ENCODE measurements at regions not wholly inside any gene's neighbourhood (a gene's known extent, or its start where the extent isn't known, plus 50 kb on each side); places are given as distances from the start of the nearest gene placed in this dataset.
"Not testable (repeated sequence)": the region's sequence is repeated elsewhere in the genome, so short reads cannot be mapped to it uniquely, and the experiment has no call there.

DNA sequence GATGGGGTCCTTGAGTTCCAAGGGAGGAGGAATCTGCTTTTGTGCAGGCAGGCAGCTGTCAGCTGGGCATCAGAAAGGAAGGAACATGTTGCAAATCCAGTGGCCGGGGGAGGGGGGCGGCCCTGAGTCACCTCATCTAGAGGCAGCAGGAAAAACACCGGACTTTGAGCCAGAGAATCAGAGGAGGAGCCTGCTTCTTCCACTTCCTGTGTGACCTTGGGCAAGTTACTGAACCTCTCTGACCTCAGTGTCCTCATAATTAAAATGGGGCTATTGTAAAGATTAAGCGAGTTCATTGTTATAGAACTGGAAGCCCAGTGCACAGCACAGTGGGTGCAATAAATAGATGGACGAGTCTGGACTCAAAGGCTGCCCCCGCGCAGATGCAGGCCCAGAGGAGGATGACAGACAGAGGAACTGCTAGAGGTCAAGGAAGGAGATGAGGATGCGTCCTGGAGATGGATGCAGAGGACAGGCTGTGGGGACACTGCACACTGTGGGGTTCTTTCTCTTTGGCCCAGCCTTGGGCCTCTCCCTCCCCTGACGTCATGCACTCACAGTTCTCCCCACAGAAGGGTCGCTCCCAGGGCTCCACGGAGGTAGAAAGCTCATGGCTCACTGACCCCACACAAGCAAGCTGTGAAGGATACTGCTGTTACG is 714.3 kb downstream of the MATN1 start:
- no peak overlapping the region for H3K27ac Mint-ChIP-seq
- peaks cover 14% of the 10 kb centered on the region for H3K27me3 Mint-ChIP-seq
- no peaks in the 10 kb centered on the region for H3K36me3 Mint-ChIP-seq
- no peaks in the 10 kb centered on the region for H3K9me3 Mint-ChIP-seq
- DNase-seq (ENCODE audit: low spot score in 2 of 2) (no peak), ATAC-seq (ENCODE audit: low read depth) (no peak)
- no peaks in the 10 kb centered on the region for H3K4me1 Mint-ChIP-seq
- no peak overlapping the region for H3K4me3 Mint-ChIP-seq

DNA sequence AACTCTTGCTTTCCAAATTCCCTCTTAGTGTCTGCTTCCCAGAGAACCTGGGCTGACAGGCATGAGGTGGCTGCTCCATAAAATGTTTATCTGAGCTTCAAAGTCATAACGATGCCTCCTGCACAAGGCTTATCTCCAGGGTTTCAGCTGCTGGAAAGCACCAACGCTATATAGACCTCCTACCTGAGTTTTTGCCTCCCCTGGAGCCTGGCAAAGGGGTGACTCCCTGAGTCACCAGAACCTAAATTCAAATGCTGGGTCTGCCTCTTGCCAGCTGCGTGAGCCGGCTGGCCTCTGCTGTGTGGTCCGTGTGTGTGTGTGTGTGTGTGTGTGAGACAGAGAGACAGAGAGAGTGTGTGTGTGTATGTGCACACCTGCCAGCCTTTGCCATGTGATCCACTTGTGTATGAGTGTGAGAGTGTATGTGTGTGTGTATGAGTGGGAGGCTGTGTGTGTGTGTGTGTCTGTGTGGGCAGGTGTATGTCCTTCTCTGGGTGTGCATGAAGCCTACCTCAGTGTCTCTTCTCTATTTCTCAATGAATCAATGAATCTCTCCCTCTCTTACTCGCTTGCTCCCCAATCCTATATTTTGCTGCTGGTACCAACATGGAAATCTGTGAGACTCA is 714.9 kb downstream of the MATN1 start:
- Mint-ChIP-seq H3K27me3 (peaks cover 14% of the 10 kb centered on the region), H3K4me3 (no peak overlapping the region), H3K27ac (no peak overlapping the region), H3K4me1 (no peaks in the 10 kb centered on the region), H3K36me3 (no peaks in the 10 kb centered on the region), H3K9me3 (no peaks in the 10 kb centered on the region)
- DNase-seq (ENCODE audit: low spot score in 2 of 2) (no peak), ATAC-seq (ENCODE audit: low read depth) (no peak)

DNA sequence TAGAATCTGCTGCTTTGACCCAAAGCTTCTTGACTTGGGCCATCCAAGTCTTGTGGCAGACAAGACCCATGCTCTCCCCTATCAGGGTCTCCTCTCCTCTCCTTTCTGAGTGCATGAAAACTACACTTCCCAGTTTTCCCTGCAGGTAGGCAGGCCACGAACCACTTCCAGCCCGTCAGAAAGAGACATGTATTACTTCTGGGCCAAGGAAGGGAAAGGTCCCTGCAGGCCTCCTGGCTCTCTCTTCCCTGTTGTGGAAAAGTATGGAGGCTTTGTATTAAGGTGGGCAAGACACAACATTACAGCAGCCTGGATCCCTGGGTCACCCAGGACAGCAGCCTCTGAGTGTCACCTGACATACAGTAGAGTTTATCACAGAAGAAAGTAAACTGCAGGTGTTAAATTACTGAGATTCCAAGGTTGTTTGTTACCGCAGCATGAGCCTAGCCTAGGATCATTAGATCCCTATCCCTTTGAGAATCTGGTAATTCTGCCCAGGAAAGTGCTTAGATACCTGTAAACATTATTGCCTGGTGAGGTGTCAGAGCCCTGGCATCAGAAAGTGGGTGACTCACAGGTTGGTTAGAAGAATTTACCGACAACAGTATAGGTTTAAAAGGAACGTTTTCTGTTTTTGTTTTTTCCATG is 717.3 kb downstream of the MATN1 start:
- H3K27ac Mint-ChIP-seq: no peak overlapping the region
- DNase-seq (ENCODE audit: low spot score in 2 of 2): no peak

DNA sequence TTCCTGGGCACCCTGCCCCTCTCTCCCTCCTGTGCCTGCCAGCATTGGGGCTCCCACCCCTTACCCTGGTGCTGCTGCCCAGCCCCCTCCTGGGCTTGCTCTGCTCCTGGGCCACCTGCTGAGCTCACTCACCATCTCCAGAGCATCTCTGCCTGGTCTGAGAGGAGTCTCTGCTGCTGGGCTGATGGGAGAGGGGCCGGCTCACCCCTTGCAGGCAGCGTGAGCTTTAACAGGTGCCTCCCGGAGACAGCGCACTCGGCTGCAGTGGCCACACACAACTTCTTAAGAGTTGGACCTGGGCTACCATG is 721.7 kb downstream of the MATN1 start:
- no peaks in the 10 kb centered on the region for H3K36me3 Mint-ChIP-seq
- H3K27ac Mint-ChIP-seq: no peak overlapping the region
- no peaks in the 10 kb centered on the region for H3K9me3 Mint-ChIP-seq
- DNase-seq (ENCODE audit: low spot score in 2 of 2) (no peak), ATAC-seq (ENCODE audit: low read depth) (no peak)
- no peak overlapping the region for H3K4me3 Mint-ChIP-seq
- peaks cover 4% of the 10 kb centered on the region for H3K27me3 Mint-ChIP-seq
- no peaks in the 10 kb centered on the region for H3K4me1 Mint-ChIP-seq

More for the DNA sequence above, 717.3 kb downstream of the MATN1 start:
- H3K4me3 Mint-ChIP-seq: no peak overlapping the region
- H3K9me3 Mint-ChIP-seq: no peaks in the 10 kb centered on the region
- no peaks in the 10 kb centered on the region for H3K36me3 Mint-ChIP-seq
- H3K4me1 Mint-ChIP-seq: no peaks in the 10 kb centered on the region
- no peak for ATAC-seq (ENCODE audit: low read depth)
- peaks cover 11% of the 10 kb centered on the region for H3K27me3 Mint-ChIP-seq

GRCh38 chr1:30001011-30001731 is 722.2 kb downstream of the MATN1 start:
- no peaks in the 10 kb centered on the region for H3K4me1 Mint-ChIP-seq
- H3K4me3 Mint-ChIP-seq: no peak overlapping the region
- H3K36me3 Mint-ChIP-seq: no peaks in the 10 kb centered on the region
- ATAC-seq (ENCODE audit: low read depth): no peak
- H3K27ac Mint-ChIP-seq: no peak overlapping the region
- no peaks in the 10 kb centered on the region for H3K9me3 Mint-ChIP-seq
- peaks cover 4% of the 10 kb centered on the region for H3K27me3 Mint-ChIP-seq
- no peak for DNase-seq (ENCODE audit: low spot score in 2 of 2)

- Mint-ChIP-seq H3K4me3 (no peak overlapping the region), H3K36me3 (no peaks in the 10 kb centered on the region), H3K27me3 (peaks cover 3% of the 10 kb centered on the region), H3K4me1 (no peaks in the 10 kb centered on the region), H3K9me3 (peaks cover 3% of the 10 kb centered on the region), H3K27ac (no peak overlapping the region)
- ATAC-seq (ENCODE audit: low read depth) (no peak), DNase-seq (ENCODE audit: low spot score in 2 of 2) (no peak)
Observed at GRCh38 chr1:30000266-30000665, 723.1 kb downstream of the MATN1 start.

DNA sequence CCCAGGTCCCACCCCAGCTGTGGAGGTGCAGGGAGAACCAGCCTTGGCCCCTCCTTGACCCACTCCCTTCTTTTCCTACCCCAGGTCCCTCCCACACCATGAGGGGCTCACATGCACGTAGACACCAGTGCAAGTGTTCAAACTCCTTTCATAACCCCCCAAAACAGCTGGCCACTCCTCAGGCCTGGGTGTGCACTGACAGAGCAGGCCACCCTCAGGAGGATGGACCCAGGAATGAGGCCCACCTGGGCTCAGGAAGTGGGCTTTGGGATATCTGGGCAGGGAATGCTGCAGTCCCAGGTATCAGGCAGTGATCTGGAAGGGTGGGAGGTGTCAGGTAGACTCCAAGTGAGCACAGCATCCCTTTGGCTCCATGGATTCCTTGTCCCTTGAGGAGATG is 723.8 kb downstream of the MATN1 start:
- Mint-ChIP-seq H3K4me3 (no peak overlapping the region), H3K4me1 (no peaks in the 10 kb centered on the region), H3K27ac (no peak overlapping the region), H3K9me3 (peaks cover 5% of the 10 kb centered on the region), H3K36me3 (no peaks in the 10 kb centered on the region), H3K27me3 (peaks cover 3% of the 10 kb centered on the region)
- DNase-seq (ENCODE audit: low spot score in 2 of 2): no peak
- ATAC-seq (ENCODE audit: low read depth): no peak

DNA sequence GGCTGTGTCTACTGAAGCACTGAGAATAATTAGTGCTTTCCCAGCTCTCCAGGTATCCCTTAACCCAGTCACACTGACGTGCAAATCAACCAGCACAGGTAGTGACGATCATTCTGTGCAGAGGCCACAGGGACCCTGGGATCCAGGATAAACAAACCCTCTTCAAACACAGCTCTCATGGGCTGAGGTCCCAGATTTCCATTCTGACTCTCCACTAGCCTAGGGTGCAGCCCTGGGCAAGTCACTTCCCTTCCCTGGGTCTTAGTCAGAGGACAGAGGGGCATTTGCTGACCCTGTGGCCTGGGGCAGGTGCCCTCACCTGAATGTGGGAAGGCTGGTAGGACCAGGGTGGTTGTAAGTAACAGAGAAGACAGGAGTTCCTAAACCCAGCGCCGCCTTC is 724.7 kb downstream of the MATN1 start:
- Mint-ChIP-seq H3K27ac (no peak overlapping the region), H3K9me3 (peaks cover 5% of the 10 kb centered on the region), H3K27me3 (peaks cover 3% of the 10 kb centered on the region), H3K4me3 (no peak overlapping the region), H3K36me3 (no peaks in the 10 kb centered on the region), H3K4me1 (no peaks in the 10 kb centered on the region)
- ATAC-seq (ENCODE audit: low read depth) (no peak), DNase-seq (ENCODE audit: low spot score in 2 of 2) (no peak)

- peaks cover 10% of the 10 kb centered on the region for H3K9me3 Mint-ChIP-seq
- not testable (repeated sequence) for H3K27me3 Mint-ChIP-seq; H3K4me3 Mint-ChIP-seq; H3K4me1 Mint-ChIP-seq; DNase-seq (ENCODE audit: low spot score in 2 of 2); H3K27ac Mint-ChIP-seq; H3K36me3 Mint-ChIP-seq; ATAC-seq (ENCODE audit: low read depth)
Observed at GRCh38 chr1:29997818-29998217, 725.6 kb downstream of the MATN1 start.

DNA sequence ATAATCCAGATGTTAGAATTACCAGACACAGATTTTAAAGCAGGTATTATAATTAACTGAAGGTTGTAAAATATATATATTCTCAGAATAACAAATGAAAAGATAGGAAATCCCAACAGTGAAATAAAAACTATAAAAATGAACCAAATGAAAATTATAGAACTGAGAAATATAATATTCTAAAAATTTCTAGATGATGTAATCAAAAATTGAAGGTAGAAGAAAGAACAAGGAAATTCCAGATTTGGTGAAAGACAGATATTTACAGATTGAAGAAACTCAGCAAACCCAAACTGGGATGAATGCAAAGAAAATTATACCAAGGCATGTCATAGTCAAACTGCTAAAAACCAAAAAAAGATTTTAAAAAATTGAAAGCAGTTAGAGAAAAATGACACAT is 729.4 kb downstream of the MATN1 start:
- no peaks in the 10 kb centered on the region for H3K27me3 Mint-ChIP-seq
- no peak for DNase-seq (ENCODE audit: low spot score in 2 of 2)
- no peak for ATAC-seq (ENCODE audit: low read depth)
- H3K4me3 Mint-ChIP-seq: no peak overlapping the region
- peaks cover 5% of the 10 kb centered on the region for H3K36me3 Mint-ChIP-seq
- peaks cover 15% of the 10 kb centered on the region for H3K9me3 Mint-ChIP-seq
- no peak overlapping the region for H3K27ac Mint-ChIP-seq
- H3K4me1 Mint-ChIP-seq: no peaks in the 10 kb centered on the region

GRCh38 chr1:29991815-29992214 is 731.6 kb downstream of the MATN1 start:
- H3K27me3 Mint-ChIP-seq: peaks cover 5% of the 10 kb centered on the region
- no peaks in the 10 kb centered on the region for H3K4me1 Mint-ChIP-seq
- peaks cover 5% of the 10 kb centered on the region for H3K36me3 Mint-ChIP-seq
- no peak for DNase-seq (ENCODE audit: low spot score in 2 of 2)
- no peak overlapping the region for H3K27ac Mint-ChIP-seq
- no peak for ATAC-seq (ENCODE audit: low read depth)
- peaks cover 15% of the 10 kb centered on the region for H3K9me3 Mint-ChIP-seq
- no peak overlapping the region for H3K4me3 Mint-ChIP-seq

DNA sequence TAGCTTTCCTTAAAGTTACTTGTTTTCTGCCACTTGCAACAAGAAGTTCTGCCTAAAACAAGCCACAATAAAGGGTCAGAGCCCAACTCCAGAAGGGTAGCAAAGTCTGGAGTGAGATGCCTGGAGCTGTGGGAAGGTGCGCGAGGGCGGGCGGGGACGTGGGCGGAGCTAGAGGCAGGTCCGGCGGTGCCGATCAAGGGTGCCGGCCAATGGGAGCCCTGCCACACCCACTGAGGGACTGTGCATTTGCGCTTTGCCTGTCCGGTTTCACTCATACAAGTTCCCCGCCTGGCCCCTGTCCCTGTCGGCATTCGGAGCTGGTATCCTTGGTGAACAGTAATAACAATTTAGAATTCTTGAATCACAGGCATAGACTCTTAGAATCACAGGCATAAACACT is 732.4 kb downstream of the MATN1 start:
- peaks cover 15% of the 10 kb centered on the region for H3K9me3 Mint-ChIP-seq
- H3K27me3 Mint-ChIP-seq: peaks cover 5% of the 10 kb centered on the region
- no peak overlapping the region for H3K27ac Mint-ChIP-seq
- no peaks in the 10 kb centered on the region for H3K4me1 Mint-ChIP-seq
- H3K36me3 Mint-ChIP-seq: peaks cover 5% of the 10 kb centered on the region
- no peak overlapping the region for H3K4me3 Mint-ChIP-seq
- DNase-seq (ENCODE audit: low spot score in 2 of 2): no peak
- ATAC-seq (ENCODE audit: low read depth): no peak

DNA sequence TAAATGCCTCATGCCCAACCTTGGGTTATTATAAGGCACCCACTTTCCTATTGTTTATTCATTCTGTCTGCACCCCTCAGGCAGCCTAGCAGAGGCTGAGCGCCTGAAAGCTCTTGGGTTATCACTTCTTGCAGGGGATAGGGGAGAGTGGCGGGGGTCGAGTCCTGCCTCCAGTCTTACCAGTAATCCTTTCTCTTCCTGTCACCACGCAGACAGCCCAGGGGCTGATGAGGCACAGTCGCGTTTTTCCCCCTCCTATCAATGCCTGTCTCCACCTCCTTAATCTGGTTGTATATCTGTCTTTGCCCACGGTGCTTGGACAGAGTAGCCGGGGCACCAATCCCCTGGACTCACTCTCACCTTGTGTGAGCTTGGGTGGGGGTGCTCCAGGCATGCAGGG is 733.1 kb downstream of the MATN1 start:
- H3K27ac Mint-ChIP-seq: no peak overlapping the region
- peaks cover 5% of the 10 kb centered on the region for H3K36me3 Mint-ChIP-seq
- H3K27me3 Mint-ChIP-seq: peaks cover 5% of the 10 kb centered on the region
- H3K4me3 Mint-ChIP-seq: no peak overlapping the region
- no peak for DNase-seq (ENCODE audit: low spot score in 2 of 2)
- no peaks in the 10 kb centered on the region for H3K4me1 Mint-ChIP-seq
- no peak for ATAC-seq (ENCODE audit: low read depth)
- peaks cover 13% of the 10 kb centered on the region for H3K9me3 Mint-ChIP-seq

- no peaks in the 10 kb centered on the region for H3K4me1 Mint-ChIP-seq
- DNase-seq (ENCODE audit: low spot score in 2 of 2) (no peak), ATAC-seq (ENCODE audit: low read depth) (no peak)
- H3K4me3 Mint-ChIP-seq: no peak overlapping the region
- H3K9me3 Mint-ChIP-seq: peaks cover 6% of the 10 kb centered on the region
- H3K27me3 Mint-ChIP-seq: peaks cover 10% of the 10 kb centered on the region
- no peaks in the 10 kb centered on the region for H3K36me3 Mint-ChIP-seq
- H3K27ac Mint-ChIP-seq: no peak overlapping the region
Observed at GRCh38 chr1:29986986-29987385, 736.4 kb downstream of the MATN1 start.

Measured in memory B cell (primary cell).